ENCODE measurements at regions not wholly inside any gene's neighbourhood (a gene's known extent, or its start where the extent isn't known, plus 50 kb on each side); places are given as distances from the start of the nearest gene placed in this dataset.

DNA sequence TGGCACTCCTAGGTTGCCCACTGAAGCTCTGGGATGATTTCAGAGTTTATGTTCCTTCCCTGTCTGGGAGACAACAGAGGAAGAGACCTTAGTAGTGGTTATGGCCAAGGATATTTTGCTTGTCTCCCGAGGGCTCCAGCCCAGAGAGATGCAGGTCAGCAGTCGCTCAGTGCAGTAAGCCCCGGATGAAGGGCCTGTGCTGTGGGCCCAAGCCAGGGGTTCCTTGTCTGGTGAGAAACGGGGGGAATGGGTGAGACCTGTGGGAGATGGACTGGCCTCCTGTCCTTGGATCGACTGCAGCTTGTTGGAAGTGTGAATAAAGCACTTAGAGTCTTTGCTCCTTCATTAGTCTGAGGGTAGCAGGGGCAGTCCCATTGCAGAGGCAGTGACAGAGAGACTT, 260.7 kb upstream of the RIOK2 start:
- TF ChIP-seq ZFP3 (CRISPR knock-in tag; IDR thresholded peaks at IDR 0.05) (no peak), PATZ1 (CRISPR knock-in tag; IDR thresholded peaks at IDR 0.05; ENCODE audit: borderline replicate concordance) (no peak), TCF4 (CRISPR knock-in tag; IDR thresholded peaks at IDR 0.05; ENCODE audit: borderline replicate concordance) (no peak), CREB5 (CRISPR knock-in tag; IDR thresholded peaks at IDR 0.05; ENCODE audit: low read depth) (no peak), ISL1 (CRISPR knock-in tag; IDR thresholded peaks at IDR 0.05) (no peak), SNAI2 (CRISPR knock-in tag; IDR thresholded peaks at IDR 0.05) (no peak), ZC3H10 (CRISPR knock-in tag; IDR thresholded peaks at IDR 0.05) (no peak), POU6F1 (CRISPR knock-in tag; IDR thresholded peaks at IDR 0.05; ENCODE audit: borderline replicate concordance, low read depth) (no peak), ZNF70 (CRISPR knock-in tag; IDR thresholded peaks at IDR 0.05) (no peak), TOX (CRISPR knock-in tag; IDR thresholded peaks at IDR 0.05; ENCODE audit: borderline replicate concordance) (no peak), BACH2 (CRISPR knock-in tag; IDR thresholded peaks at IDR 0.05; ENCODE audit: borderline replicate concordance) (no peak), ESRRG (CRISPR knock-in tag; IDR thresholded peaks at IDR 0.05) (no peak)
